Activated T-cell treated with anti-CD3 and anti-CD28 coated beads, Interleukin-2, amount 50 U/mL, for 72 hours (primary cell): ENCODE measurements at regions not wholly inside any gene's neighbourhood (a gene's known extent, or its start where the extent isn't known, plus 50 kb on each side); places are given as distances from the start of the nearest gene placed in this dataset.

ENCODE experiments used
- ATAC-seq, 2 donors: fragments of 150-1000 bp; cut with Tn5 transposase; replicated peaks in 1 of 2; 2 replicates each; pipeline ENCODE4 v1.10.0; 2021; ENCODE audit warnings: moderate library complexity in 2 of 2, mild to moderate bottlenecking in 1 of 2
- DNase-seq, 2 donors: peaks; one replicate each; pipeline ENCODE4 v3.0.0; 2021 to 2022; ENCODE audit warnings: mixed read lengths in 1 of 2
- H3K27ac Mint-ChIP-seq: one replicate; pipeline ENCODE4 v1.8.0; 2022; ENCODE audit warnings: mild to moderate bottlenecking, moderate library complexity, mixed read lengths
- H3K27me3 Mint-ChIP-seq: one replicate; pipeline ENCODE4 v1.8.0; 2022; ENCODE audit warnings: low read depth, mixed read lengths
- H3K36me3 Mint-ChIP-seq, 2 donors: one replicate each; pipeline ENCODE4 v1.8.0; 2022; ENCODE audit warnings: mixed read lengths in 2 of 2, mild to moderate bottlenecking in 1 of 2; ENCODE audit not compliant: insufficient read depth in 2 of 2
- H3K4me1 Mint-ChIP-seq: one replicate; pipeline ENCODE4 v1.8.0; 2022; ENCODE audit warnings: low read depth, mixed read lengths
- H3K4me3 Mint-ChIP-seq, 2 donors: one replicate each; pipeline ENCODE4 v1.8.0; 2022; ENCODE audit warnings: mild to moderate bottlenecking in 2 of 2, mixed read lengths in 2 of 2, moderate library complexity in 2 of 2
- H3K9me3 Mint-ChIP-seq, 2 donors: one replicate each; pipeline ENCODE4 v1.8.0; 2022; ENCODE audit warnings: mixed read lengths in 2 of 2

- no peak overlapping the region for H3K27ac Mint-ChIP-seq
- DNase-seq = no peak
- H3K27me3 Mint-ChIP-seq = no peaks in the 10 kb centered on the region
- peaks cover 0 to 1% of the 10 kb centered on the region in 2 donors for H3K36me3 Mint-ChIP-seq
- ATAC-seq = no peak
- peaks cover 10 to 17% of the 10 kb centered on the region in 2 donors for H3K9me3 Mint-ChIP-seq
- H3K4me3 Mint-ChIP-seq = no peak overlapping the region
- no peaks in the 10 kb centered on the region for H3K4me1 Mint-ChIP-seq
Observed at GRCh38 chr14:47821135-47821534, 145.7 kb upstream of the MDGA2 start.

GRCh38 chr14:47790477-47790876 is 115.1 kb upstream of the MDGA2 start:
- ATAC-seq (no peak), DNase-seq (no peak)
- H3K27me3 Mint-ChIP-seq = no peaks in the 10 kb centered on the region
- no peak overlapping the region for H3K4me3 Mint-ChIP-seq
- no peaks in the 10 kb centered on the region for H3K4me1 Mint-ChIP-seq
- no peak overlapping the region for H3K27ac Mint-ChIP-seq
- H3K36me3 Mint-ChIP-seq = no peaks in the 10 kb centered on the region
- peaks cover 4 to 12% of the 10 kb centered on the region in 2 donors for H3K9me3 Mint-ChIP-seq

- no peak for ATAC-seq
- Mint-ChIP-seq H3K27ac (no peak overlapping the region), H3K27me3 (no peaks in the 10 kb centered on the region), H3K36me3 (no peaks in the 10 kb centered on the region), H3K9me3 (peaks cover 7 to 15% of the 10 kb centered on the region in 2 donors), H3K4me1 (no peaks in the 10 kb centered on the region), H3K4me3 (no peak overlapping the region)
- no peak for DNase-seq
Observed at GRCh38 chr14:47785058-47785457, 109.7 kb upstream of the MDGA2 start.

GRCh38 chr14:47778631-47779030 is 103.2 kb upstream of the MDGA2 start:
- ATAC-seq (no peak), DNase-seq (no peak)
- Mint-ChIP-seq H3K27ac (no peak overlapping the region), H3K27me3 (no peaks in the 10 kb centered on the region), H3K4me1 (no peaks in the 10 kb centered on the region), H3K4me3 (no peak overlapping the region), H3K9me3 (peaks cover 3 to 8% of the 10 kb centered on the region in 2 donors), H3K36me3 (no peaks in the 10 kb centered on the region)

GRCh38 chr14:47772652-47773051 is 97.2 kb upstream of the MDGA2 start:
- ATAC-seq = no peak
- no peak overlapping the region for H3K4me3 Mint-ChIP-seq

GRCh38 chr14:47763188-47763854 is 87.9 kb upstream of the MDGA2 start:
- Mint-ChIP-seq H3K27ac (no peak overlapping the region), H3K27me3 (no peaks in the 10 kb centered on the region), H3K36me3 (peaks cover 2 to 3% of the 10 kb centered on the region in 2 donors), H3K9me3 (peaks cover 9 to 16% of the 10 kb centered on the region in 2 donors), H3K4me3 (no peak overlapping the region), H3K4me1 (no peaks in the 10 kb centered on the region)
- no peak for DNase-seq
- no peak for ATAC-seq

More at GRCh38 chr14:47772652-47773051, 97.2 kb upstream of the MDGA2 start:
- no peak for DNase-seq
- peaks cover 4 to 5% of the 10 kb centered on the region in 2 donors for H3K9me3 Mint-ChIP-seq
- peaks cover 2 to 3% of the 10 kb centered on the region in 2 donors for H3K36me3 Mint-ChIP-seq
- no peaks in the 10 kb centered on the region for H3K4me1 Mint-ChIP-seq
- H3K27ac Mint-ChIP-seq = no peak overlapping the region
- H3K27me3 Mint-ChIP-seq = no peaks in the 10 kb centered on the region

- Mint-ChIP-seq H3K27me3 (no peaks in the 10 kb centered on the region), H3K4me1 (no peaks in the 10 kb centered on the region), H3K9me3 (peaks cover 2 to 4% of the 10 kb centered on the region in 2 donors), H3K36me3 (no peaks in the 10 kb centered on the region), H3K27ac (no peak overlapping the region), H3K4me3 (no peak overlapping the region)
- ATAC-seq (no peak), DNase-seq (no peak)
Observed at GRCh38 chr14:47746986-47747385, 71.6 kb upstream of the MDGA2 start.

- no peaks in the 10 kb centered on the region for H3K9me3 Mint-ChIP-seq
- no peak for ATAC-seq
Observed at GRCh38 chr14:47744155-47744554, 68.8 kb upstream of the MDGA2 start.

GRCh38 chr14:47739541-47739940 is 64.1 kb upstream of the MDGA2 start:
- DNase-seq = no peak
- no peaks in the 10 kb centered on the region for H3K27me3 Mint-ChIP-seq
- ATAC-seq = no peak
- H3K4me3 Mint-ChIP-seq = no peak overlapping the region
- H3K9me3 Mint-ChIP-seq = peaks cover 0 to 3% of the 10 kb centered on the region in 2 donors
- no peak overlapping the region for H3K27ac Mint-ChIP-seq
- H3K4me1 Mint-ChIP-seq = no peaks in the 10 kb centered on the region
- no peaks in the 10 kb centered on the region for H3K36me3 Mint-ChIP-seq

More at GRCh38 chr14:47744155-47744554, 68.8 kb upstream of the MDGA2 start:
- H3K36me3 Mint-ChIP-seq = no peaks in the 10 kb centered on the region
- no peaks in the 10 kb centered on the region for H3K27me3 Mint-ChIP-seq
- no peak for DNase-seq
- H3K4me1 Mint-ChIP-seq = no peaks in the 10 kb centered on the region
- H3K4me3 Mint-ChIP-seq = no peak overlapping the region
- H3K27ac Mint-ChIP-seq = no peak overlapping the region

GRCh38 chr14:47730296-47730695 is 54.9 kb upstream of the MDGA2 start:
- ATAC-seq (no peak), DNase-seq (no peak)
- no peaks in the 10 kb centered on the region for H3K36me3 Mint-ChIP-seq
- no peaks in the 10 kb centered on the region for H3K4me1 Mint-ChIP-seq
- no peak overlapping the region for H3K27ac Mint-ChIP-seq
- H3K9me3 Mint-ChIP-seq = peaks cover 2 to 6% of the 10 kb centered on the region in 2 donors
- no peaks in the 10 kb centered on the region for H3K27me3 Mint-ChIP-seq
- H3K4me3 Mint-ChIP-seq = no peak overlapping the region
